ENCODE measurements at regions not wholly inside any gene's neighbourhood (a gene's known extent, or its start where the extent isn't known, plus 50 kb on each side); places are given as distances from the start of the nearest gene placed in this dataset.

GRCh38 chr5:179427032-179427675, 81.9 kb upstream of the ADAMTS2 start:
- no peak for DNase-seq

GRCh38 chr5:179422908-179423481, 77.7 kb upstream of the ADAMTS2 start:
- DNase-seq: no peak

GRCh38 chr5:179422213-179422855, 77.1 kb upstream of the ADAMTS2 start:
- no peak for DNase-seq

- no peak for DNase-seq
Measured at GRCh38 chr5:179421144-179421901, 76.1 kb upstream of the ADAMTS2 start.

GRCh38 chr5:179420476-179420875, 75.2 kb upstream of the ADAMTS2 start:
- DNase-seq: no peak

GRCh38 chr5:179418972-179419371, 73.7 kb upstream of the ADAMTS2 start:
- DNase-seq: no peak

GRCh38 chr5:179417696-179418095, 72.4 kb upstream of the ADAMTS2 start:
- no peak for DNase-seq

- no peak for DNase-seq
Measured at GRCh38 chr5:179417016-179417415, 71.8 kb upstream of the ADAMTS2 start.

- DNase-seq: no peak
Measured at GRCh38 chr5:179416114-179416822, 71.0 kb upstream of the ADAMTS2 start.

GRCh38 chr5:179415291-179416060, 70.2 kb upstream of the ADAMTS2 start:
- DNase-seq: no peak

GRCh38 chr5:179414459-179415261, 69.4 kb upstream of the ADAMTS2 start:
- DNase-seq: no peak

- no peak for DNase-seq
Measured at GRCh38 chr5:179413711-179414458, 68.6 kb upstream of the ADAMTS2 start.

- no peak for DNase-seq
Measured at GRCh38 chr5:179413086-179413690, 67.9 kb upstream of the ADAMTS2 start.

- DNase-seq: no peak
Measured at GRCh38 chr5:179411161-179411841, 66.0 kb upstream of the ADAMTS2 start.

GRCh38 chr5:179410291-179411160, 65.3 kb upstream of the ADAMTS2 start:
- DNase-seq: no peak

- DNase-seq: no peak
Measured at GRCh38 chr5:179409806-179410205, 64.5 kb upstream of the ADAMTS2 start.

- DNase-seq: no peak
Measured at GRCh38 chr5:179408611-179409010, 63.4 kb upstream of the ADAMTS2 start.

All from NCI-H1417 treated with DMSO at 0.1 percent for 48 hours (cell line).